22Rv1 (cell line): ENCODE measurements at regions not wholly inside any gene's neighbourhood (a gene's known extent, or its start where the extent isn't known, plus 50 kb on each side); places are given as distances from the start of the nearest gene placed in this dataset.

Experiments used
- CTCF ChIP-seq: fragments of 450-650 bp; IDR thresholded peaks from 2 replicates; pipeline ENCODE4 v1.5.1; 2017; ENCODE audit warnings: mild to moderate bottlenecking
- ZFX ChIP-seq: fragments of 450-650 bp; IDR thresholded peaks from 2 replicates; pipeline ENCODE4 v1.6.1; 2017; ENCODE audit warnings: antibody characterized with exemption, borderline replicate concordance

GRCh38 chr18:22088029-22088428 is 81.4 kb upstream of the GATA6 start:
- no peak for TF ChIP-seq CTCF
- TF ChIP-seq ZFX: no peak
